HG02870 (cell line): ENCODE measurements at regions not wholly inside any gene's neighbourhood (a gene's known extent, or its start where the extent isn't known, plus 50 kb on each side); places are given as distances from the start of the nearest gene placed in this dataset.
A peak's percentile ranks its signal among the peaks of the same experiment; 100 is the strongest.

ENCODE experiments used
- ATAC-seq: cut with Tn5 transposase; IDR thresholded peaks from one replicate; pipeline ENCODE4 v1.9.1; 2021; ENCODE audit warnings: mild to moderate bottlenecking, moderate library complexity; ENCODE audit not compliant: unreplicated experiment

DNA sequence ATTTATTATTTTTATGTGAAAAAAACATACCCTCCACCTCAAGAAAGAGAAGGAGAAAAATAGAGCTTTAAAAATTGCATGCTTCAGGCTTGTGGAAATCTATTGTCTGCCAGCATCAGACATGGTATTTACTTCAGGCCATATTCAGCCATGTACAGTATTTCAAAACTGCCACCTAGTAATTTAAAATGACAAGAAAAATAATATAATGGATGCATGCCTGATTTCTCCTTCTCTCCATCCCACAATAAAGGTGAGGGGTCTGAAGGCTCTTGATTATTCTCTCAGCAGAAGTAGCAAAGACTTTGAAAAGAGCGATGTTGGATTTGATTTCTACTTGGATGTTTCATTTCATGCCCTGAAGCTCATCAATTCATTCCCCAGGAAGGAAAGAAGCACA, 250.7 kb downstream of the TBC1D4 start:
- ATAC-seq, result no peak

DNA sequence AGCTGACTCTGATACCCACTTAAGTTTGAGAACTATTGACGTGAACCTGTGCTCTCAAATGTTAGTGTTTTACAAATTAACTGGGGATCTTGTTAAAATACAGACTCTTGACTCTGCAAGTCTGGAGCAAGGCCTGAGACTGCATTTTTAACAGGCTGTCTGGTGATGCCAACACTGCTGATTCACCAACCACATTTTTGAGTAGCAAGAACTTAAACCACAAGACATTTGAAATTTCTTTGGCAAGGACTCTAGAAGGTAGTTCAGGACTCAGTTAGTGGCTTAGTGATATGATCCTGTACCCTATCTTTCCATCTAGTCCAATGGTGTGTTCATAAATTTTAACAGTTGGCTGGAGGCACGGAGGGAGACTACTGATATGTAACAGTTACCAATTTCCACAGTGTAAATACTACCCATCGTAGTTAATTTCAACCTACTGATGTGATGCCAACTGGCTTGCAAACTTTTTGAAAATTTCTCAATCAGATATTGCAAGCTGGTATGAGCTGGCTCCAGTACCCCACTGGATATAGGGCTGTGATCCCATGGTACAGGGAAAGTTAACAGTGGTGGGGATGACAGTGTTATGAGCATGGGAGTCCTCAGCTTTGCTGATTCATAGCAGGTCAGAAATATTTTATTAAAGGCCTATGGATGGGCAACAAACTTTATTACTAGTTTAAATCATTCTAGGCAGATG, 255.1 kb downstream of the TBC1D4 start:
- ATAC-seq, result no peak

DNA sequence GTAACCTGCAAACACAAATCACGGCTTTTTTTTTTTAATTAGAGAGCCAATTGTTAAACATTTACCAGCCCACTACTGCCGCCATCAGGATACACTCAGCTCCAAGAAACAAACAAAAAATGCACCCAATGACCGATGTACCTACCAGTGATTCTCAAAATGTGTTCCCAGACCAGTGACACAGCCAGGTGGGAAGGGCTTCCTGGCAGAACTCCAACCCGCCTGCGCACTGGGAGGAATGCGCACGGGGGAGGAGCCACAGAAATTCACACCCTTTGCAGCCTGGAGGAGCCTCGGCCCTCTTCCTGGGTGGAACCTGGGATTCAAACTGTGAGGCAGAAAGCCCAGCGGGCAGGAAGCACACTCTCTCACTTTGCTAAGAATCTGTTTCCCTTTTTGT, 255.9 kb downstream of the TBC1D4 start:
- no peak for ATAC-seq

DNA sequence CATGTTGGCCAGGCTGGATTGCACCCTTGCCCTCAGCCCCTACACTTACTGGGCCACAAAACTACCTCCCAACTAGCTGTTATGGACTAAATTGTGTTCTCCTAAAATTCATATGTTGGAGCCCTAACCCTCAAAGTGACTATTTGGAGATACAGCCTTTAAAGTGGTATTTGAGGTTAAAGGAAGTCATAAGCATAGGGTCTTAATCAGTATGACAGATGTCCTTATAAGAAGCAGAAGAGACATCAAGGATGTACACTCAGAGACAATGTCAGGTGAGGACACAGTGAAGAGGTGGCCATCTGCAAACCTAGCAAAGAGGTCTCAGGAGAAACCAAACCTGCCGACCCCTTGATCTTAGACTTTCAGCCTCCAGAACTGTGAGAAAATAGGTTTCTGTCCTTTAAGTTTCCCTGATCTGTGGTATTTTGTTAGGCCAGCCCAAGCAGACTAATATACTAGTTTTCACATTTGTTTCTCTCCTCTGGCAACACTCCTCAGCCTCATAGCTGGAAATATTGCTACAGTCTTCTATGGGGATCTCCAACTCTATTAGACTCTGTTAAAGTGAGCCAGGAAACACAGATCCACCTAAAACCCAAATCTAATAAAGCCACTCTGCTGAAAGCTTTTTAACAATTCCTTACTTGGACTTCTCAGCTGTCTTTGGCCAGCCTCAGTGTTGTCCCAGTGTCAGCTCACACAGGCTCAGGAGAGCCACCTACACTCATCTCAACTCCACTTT, 256.5 kb downstream of the TBC1D4 start:
- ATAC-seq, result no peak

DNA sequence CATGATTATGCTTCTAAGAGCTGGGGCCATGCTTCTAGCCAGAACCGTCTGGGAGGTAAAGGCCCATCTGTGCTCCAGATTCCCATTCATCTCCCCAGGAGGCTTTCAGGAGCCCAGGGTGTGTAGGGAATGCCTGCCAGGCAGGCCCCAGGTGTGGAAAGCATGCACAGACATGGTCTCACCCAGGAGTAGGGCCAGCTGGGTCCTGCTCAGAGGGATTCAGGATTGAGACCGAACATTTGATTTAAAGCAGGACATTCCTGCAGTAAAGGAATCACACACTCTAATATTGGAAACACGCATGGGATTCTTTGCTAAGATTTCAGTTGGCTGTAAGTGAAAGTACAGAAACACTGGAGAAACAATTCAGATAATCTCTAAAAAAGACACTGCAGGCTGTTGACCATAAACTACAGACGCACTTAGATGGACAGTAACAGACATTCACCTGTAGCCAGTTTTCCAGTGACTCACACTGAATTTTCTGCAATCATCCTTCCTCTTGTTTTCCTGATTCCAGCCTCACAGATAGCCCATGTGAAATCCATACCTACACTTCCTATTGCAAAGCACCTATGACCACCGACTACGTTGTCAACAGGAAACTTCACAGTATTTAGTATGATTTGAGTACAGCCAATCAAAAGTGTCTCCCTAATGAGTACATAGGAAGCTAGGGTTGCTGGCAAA, 257.8 kb downstream of the TBC1D4 start:
- ATAC-seq, result no peak

DNA sequence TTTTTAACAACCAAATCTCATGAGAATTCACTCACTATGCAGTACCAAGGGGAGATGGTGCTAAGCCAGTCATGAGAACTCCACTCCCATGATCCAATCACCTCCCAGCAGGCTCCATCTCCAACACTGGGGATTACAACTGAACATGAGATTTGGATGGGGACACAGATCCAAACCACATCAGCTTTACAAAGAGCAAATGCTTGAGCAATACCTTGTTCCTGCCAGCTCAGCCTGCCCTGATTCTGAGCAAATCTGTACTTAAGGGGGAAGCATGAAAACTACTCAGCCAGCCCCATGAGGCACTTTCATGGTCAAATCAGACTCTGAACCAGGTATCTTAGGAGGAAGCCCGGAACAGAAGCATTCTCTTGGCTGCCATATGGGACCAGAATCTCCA, 259.9 kb downstream of the TBC1D4 start:
- no peak for ATAC-seq

DNA sequence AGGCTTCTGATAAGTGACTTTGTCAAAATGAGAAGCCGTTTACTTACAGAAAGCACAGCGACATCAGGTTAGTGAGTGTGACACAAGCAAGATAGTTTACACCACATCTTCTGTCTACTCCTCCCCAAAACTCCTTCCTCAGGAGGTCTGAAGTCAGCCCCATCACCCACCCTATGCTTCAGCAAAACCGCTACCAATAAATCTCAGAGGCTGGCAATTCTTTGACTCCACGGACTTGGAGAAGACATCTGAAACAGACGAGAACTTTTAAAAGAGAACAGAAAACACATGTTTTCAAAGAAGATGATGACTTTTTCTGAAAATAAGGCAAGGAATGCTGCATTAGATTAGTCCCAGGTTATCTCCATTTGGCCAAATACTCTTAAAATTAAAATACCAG, 261.1 kb downstream of the TBC1D4 start:
- ATAC-seq, result no peak

DNA sequence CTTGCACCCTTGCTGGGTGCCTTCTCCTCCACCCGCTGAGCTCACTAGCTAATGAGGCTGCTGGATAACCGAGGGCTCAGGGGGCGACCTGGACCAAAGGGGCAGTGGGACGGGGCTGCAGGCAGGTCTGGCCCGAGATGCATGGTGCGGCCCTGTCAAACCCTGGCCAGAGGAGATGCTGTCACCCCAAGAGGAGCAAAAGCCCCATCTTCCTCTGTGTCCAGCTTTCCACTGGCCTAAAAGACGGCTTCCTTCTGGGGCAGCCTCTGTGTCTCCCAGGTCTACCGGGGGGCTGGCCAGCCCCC, 261.8 kb downstream of the TBC1D4 start:
- ATAC-seq, result no peak

DNA sequence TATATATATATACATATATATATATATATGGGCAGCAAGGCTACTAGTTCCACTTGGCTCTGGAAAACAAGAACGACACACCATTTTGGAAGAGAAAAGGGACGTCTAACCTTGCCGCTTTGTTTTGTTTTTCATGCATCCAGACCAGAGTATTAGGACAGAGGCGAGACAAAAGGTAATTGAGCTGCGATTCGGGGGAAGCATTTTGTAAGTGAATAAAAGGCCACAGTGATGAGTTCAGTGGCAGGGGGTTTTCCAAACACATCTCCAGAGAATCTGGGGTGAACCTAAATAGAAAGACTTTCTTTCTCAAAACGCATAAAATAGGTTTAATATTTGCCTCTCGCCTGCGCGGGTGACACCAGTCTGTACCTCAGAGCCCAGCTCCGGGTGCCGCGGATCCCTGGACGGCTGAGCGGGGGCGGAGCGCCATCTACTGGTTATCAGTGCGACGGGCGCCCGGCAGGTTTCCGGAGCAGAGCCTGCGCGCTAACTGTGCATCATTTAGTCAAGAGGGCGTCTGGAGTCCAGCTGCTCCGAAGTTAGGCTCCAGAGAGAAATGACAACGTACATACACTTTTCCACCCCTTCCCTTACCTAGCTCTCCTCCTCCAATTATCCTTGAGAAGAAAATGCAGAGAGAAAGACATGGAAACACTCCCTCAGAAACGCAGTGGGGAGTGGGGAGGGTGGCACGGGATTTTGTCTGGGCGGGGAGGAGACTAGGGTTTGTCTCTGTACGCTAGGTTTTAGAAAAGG, 262.3 kb downstream of the TBC1D4 start:
- peak; percentile 96 for ATAC-seq

DNA sequence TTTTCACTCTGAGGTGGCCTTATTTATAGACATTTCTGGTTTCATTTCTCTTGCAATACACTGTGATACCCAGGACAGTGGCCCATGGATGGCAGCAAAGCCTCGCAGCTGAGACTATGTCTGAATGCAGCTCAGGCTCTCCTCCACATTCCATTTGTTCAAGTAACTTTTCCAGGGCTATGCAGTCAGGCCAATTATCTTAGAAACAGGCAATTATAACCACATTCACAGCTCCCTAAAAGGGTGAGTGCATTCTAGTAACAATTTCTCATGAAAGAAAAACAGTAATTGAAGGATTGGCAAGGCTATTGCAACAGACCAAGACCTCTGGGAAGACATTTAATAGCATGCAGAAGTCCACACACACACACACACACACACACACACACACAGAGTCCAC, 264.0 kb downstream of the TBC1D4 start:
- no peak for ATAC-seq

DNA sequence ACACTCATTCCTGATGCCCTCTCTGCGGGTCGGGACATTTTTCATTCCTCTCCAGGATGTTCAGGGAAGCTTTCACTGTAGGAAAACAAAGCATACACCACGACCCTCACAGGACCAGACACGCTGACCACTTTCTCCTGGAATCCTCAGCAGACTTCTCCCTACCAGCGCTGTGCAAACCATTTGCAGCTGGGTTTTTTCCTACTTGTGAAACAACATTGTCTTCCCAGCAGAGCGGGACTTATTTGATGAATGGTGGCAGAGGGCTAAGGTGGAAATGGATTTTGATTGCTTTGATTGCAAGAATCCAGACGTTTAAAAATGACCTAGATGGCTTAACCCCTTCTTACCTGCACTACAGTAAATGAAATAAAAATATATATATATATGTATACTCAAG, 265.9 kb downstream of the TBC1D4 start:
- ATAC-seq, result no peak

DNA sequence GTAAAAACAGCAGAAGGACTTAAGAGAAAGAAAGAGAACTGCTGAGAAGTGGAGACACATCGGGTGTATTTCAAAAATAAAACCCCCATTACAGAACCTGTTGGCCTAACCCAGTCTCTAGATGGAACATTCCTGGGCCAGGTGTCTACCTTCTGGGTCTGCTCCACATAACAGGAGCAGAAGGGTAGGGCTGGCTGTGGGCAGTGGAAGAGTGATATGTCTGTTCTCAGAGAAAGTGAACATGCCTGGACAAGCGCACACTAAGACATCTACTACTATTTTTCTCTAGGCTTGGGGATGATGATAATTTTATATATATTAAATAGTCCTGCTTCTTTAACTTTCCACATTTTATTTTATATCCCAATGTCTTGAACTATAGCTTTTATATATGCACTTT, 267.1 kb downstream of the TBC1D4 start:
- ATAC-seq, result no peak

DNA sequence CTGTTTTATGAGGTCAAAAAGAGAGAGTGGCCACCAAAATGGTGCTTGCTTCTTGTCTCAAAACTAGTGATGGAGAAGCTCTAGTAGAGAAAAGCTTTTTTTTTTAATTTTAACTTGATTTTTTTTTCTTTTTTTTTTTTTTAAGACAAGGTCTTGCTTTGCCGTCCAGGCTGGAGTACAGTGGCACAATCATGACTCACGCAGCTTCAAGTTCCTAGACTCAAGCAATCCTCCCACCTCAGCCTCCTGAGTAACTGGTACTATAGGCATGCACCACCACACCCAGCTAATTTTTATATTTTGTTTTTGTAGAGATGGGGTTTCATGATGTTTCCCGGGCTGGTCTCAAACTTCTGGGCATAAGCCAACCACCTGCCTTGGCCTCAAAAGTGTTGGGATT, 279.0 kb downstream of the TBC1D4 start:
- no peak for ATAC-seq

DNA sequence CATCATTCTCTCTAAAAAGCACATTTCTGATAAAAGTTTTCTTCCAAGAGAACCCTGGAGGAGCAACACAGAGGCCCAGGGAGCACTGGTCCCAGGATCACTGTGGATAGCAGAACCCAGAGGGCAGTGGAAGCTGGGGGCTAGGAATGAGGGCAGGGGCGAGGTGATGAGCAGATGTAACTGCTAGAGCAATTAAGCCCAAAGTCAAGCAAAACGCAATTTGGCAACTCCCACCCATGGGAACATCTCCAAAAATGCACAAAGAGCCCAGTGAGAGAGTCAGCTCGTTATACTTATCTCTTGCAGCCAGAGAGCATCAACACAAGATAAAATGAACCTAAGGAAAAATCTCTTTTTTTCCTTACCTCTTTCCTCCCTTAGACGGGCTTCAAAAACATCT, 284.2 kb downstream of the TBC1D4 start:
- ATAC-seq, result no peak

DNA sequence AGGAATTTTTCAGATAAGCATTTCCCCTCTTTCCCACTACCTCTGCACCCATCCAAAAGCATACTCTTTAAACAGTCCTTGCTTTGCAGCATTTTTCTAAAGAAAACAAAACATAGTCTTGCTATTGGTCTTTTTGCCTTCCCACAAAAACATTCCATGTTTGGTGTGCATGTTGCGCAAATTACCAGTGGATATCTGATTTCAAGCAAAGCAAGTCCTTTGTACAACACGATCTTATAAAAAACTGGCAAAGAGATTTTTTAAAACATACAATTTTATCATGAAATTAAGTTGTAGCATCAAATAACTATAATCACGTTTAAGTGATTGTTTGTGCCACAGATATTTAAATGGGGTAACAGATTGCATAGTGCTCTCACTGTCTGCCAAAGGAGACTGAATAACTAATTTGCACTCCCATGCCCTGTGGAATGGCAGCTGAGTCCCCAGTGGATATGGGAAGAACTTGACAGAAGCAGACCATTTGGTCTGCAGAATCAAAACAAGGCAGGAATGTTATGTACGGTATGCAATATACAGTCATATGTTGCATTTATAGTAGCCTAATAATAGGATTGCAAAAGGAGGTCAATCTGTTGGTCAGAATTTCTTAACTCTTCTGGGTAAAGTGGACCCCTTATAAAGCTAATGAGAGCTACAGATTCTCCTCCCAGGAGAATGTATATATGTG, 285.7 kb downstream of the TBC1D4 start:
- ATAC-seq, result no peak

DNA sequence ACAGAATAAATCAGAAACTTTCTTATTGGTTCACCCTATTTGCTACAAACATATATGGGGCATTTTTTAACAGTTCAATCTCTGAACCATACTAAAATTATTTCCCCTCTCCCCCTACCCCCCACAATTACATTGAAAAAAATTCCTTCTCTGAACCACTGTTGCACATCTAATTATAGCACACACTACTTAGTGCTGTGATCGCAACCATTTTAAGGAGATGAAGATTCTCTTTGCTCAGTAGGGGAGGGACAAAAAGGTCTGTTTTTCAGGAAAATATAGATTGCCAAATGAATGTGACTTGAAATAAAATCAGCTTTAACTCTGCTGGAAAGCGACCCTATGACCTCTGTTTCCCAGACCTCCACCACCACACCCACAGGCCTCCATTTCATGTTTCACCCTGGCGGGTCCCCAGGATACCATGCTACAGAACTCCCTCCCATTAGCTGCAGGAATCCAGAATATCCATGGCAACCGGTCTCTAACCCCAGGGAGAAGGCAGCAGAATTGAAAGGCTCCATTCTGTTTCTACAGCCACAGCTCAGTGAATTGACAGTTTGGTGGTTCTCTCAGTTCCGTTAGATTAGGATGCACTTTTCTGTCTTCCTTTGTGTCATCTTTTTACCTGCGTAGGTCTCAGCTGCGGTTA, 286.3 kb downstream of the TBC1D4 start:
- ATAC-seq, result no peak

DNA sequence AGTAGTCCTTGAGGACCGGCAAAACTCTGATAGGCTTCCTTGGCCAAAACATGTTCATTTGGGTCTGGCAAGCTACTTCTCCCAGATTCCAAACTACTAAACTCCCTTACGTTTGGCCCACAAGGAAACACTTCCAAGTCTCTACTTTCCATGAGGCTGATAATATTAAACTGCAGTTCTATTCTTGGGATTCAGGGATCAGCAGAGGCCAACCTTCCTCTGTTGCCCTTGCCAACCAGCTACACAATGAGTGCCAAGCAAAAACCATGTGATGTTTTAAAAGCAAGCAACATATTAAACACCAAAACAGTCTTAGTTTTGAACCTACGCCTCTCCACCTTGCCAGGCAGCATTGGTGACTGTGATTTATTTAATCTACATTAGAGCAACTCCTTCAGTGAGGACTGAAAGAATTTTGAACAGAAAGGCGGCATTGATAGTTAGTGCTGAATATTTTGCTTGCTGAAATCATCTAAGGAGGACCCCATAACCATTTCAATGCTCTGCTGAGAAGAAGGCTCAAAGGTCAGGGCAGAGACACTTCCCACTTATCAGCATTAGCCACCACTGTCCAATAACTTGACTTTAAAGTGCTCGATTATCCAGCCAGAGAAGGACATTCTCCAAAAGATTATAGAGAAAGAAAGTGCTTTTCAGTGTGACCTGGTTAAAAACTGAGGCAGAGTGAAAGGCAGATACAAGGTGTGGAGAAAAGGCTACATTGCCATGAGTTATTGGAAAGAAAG, 287.1 kb downstream of the TBC1D4 start:
- no peak for ATAC-seq

DNA sequence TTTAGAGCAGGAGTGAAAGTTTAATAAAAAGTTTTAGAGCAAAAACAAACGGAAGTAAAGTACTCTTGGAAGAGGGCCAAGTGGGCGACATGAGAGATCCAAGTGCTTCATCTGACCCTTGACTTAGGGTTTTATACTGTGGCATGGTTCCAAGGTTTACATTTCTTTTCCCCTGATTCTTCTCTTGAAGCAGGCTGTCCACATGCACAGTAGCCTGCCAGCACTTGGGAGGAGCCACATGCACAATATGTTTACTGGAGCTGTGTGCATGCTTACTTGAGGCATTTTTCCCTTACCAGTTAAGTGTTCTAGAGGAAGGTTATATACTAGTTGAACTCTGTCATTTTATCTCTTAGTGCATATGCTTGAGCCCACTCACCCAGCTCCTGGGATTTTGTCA, 295.6 kb downstream of the TBC1D4 start:
- no peak for ATAC-seq

DNA sequence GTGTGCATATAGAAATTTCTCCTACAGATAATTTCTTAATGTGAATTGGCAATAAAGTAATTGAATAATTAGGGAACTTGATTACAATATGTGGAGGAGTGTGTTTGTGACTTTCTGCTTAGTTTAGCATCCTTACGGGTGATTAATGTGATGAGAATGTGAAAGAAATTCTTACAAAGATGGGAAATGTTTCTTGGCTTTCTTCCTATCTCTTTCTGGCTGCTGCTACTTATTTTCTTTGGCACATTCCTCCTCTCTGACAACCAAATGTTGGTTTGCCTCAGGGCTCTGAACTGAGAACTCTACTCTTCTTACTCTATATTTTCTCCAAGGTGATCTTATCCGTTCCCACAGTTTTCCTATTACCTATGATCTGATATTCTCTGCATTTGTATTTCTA, 300.1 kb downstream of the TBC1D4 start:
- ATAC-seq, result no peak
